Endothelial cell (in vitro differentiated cells): ENCODE measurements at regions not wholly inside any gene's neighbourhood (a gene's known extent, or its start where the extent isn't known, plus 50 kb on each side); places are given as distances from the start of the nearest gene placed in this dataset.

Source experiments
- DNase-seq: peaks from one replicate; pipeline ENCODE4 v3.0.0; 2021; ENCODE audit warnings: low spot score
- H3K27ac Mint-ChIP-seq: one replicate; pipeline ENCODE4 v1.8.0; 2021; ENCODE audit warnings: mixed read lengths, inconsistent platforms; ENCODE audit not compliant: unreplicated experiment
- H3K27me3 Mint-ChIP-seq: one replicate; pipeline ENCODE4 v1.8.0; 2021; ENCODE audit warnings: mild to moderate bottlenecking, moderate library complexity, mixed read lengths, inconsistent platforms; ENCODE audit not compliant: unreplicated experiment
- H3K36me3 Mint-ChIP-seq: one replicate; pipeline ENCODE4 v1.8.0; 2021; ENCODE audit warnings: mild to moderate bottlenecking, low read depth, mixed read lengths, inconsistent platforms; ENCODE audit not compliant: unreplicated experiment
- H3K4me1 Mint-ChIP-seq: one replicate; pipeline ENCODE4 v1.8.0; 2021; ENCODE audit warnings: mild to moderate bottlenecking, mixed read lengths, inconsistent platforms; ENCODE audit not compliant: unreplicated experiment
- H3K4me3 Mint-ChIP-seq: one replicate; pipeline ENCODE4 v1.8.0; 2021; ENCODE audit warnings: mild to moderate bottlenecking, mixed read lengths, inconsistent platforms; ENCODE audit not compliant: unreplicated experiment
- H3K9me3 Mint-ChIP-seq: one replicate; pipeline ENCODE4 v1.8.0; 2021; ENCODE audit warnings: mixed read lengths, inconsistent platforms; ENCODE audit not compliant: unreplicated experiment
- CTCF ChIP-seq: fragments of 200-600 bp; sonication (generic); IDR thresholded peaks from one replicate; pipeline ENCODE4 v1.5.0; 2021; ENCODE audit warnings: antibody characterized with exemption; ENCODE audit not compliant: unreplicated experiment

- Mint-ChIP-seq H3K9me3 (no peaks in the 10 kb centered on the region), H3K4me3 (no peak overlapping the region), H3K27me3 (no peaks in the 10 kb centered on the region), H3K36me3 (no peaks in the 10 kb centered on the region), H3K4me1 (no peaks in the 10 kb centered on the region), H3K27ac (no peak overlapping the region)
- no peak for DNase-seq
- TF ChIP-seq CTCF, result no peak
Measured at GRCh38 chr4:96756584-96756983, 916.7 kb downstream of the PDHA2 start.

GRCh38 chr4:96763546-96763945, 923.7 kb downstream of the PDHA2 start:
- no peak for DNase-seq
- Mint-ChIP-seq H3K4me1 (no peaks in the 10 kb centered on the region), H3K27ac (no peak overlapping the region), H3K36me3 (no peaks in the 10 kb centered on the region), H3K27me3 (peaks cover 3% of the 10 kb centered on the region), H3K4me3 (no peak overlapping the region), H3K9me3 (no peaks in the 10 kb centered on the region)
- TF ChIP-seq CTCF, result no peak

GRCh38 chr4:96766359-96766758, 926.5 kb downstream of the PDHA2 start:
- H3K4me3 Mint-ChIP-seq, result no peak overlapping the region
- no peak for TF ChIP-seq CTCF
- no peaks in the 10 kb centered on the region for H3K4me1 Mint-ChIP-seq
- H3K27ac Mint-ChIP-seq, result no peak overlapping the region
- H3K27me3 Mint-ChIP-seq, result peaks cover 3% of the 10 kb centered on the region
- DNase-seq, result no peak
- H3K9me3 Mint-ChIP-seq, result no peaks in the 10 kb centered on the region
- no peaks in the 10 kb centered on the region for H3K36me3 Mint-ChIP-seq

DNA sequence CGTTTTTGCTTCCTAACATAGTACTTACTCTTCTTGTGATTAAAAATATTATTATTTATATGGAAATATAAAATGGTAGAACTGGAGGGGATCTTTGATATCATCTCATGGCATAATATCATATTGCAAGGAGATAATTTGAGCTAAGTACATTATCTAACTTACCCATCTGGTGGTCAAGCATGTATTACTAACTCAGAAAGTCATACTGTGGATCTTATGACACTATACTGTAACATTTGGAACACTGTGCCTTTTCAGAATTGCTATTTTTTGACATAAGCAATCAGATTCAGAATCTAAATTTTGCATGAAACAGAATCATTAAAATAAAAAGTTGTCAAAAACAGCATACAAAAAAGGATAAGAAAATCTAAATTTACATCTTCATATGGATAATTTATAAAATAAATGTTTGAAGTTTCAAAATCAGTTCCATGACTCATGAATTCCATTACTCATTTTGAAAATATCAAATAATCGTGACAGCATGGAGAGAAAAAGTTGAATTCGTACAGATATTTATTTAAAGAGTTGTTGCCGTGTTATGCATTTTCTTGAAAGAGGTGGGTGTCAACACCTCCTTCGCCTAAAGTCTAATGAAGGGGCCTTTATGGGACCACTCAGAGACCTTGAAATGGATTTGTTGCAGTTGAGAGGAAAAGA, 928.1 kb downstream of the PDHA2 start:
- DNase-seq, result no peak
- no peaks in the 10 kb centered on the region for H3K9me3 Mint-ChIP-seq
- no peaks in the 10 kb centered on the region for H3K4me1 Mint-ChIP-seq
- no peak overlapping the region for H3K4me3 Mint-ChIP-seq
- H3K27ac Mint-ChIP-seq, result no peak overlapping the region
- peaks cover 3% of the 10 kb centered on the region for H3K27me3 Mint-ChIP-seq
- no peaks in the 10 kb centered on the region for H3K36me3 Mint-ChIP-seq
- TF ChIP-seq CTCF, result no peak

DNA sequence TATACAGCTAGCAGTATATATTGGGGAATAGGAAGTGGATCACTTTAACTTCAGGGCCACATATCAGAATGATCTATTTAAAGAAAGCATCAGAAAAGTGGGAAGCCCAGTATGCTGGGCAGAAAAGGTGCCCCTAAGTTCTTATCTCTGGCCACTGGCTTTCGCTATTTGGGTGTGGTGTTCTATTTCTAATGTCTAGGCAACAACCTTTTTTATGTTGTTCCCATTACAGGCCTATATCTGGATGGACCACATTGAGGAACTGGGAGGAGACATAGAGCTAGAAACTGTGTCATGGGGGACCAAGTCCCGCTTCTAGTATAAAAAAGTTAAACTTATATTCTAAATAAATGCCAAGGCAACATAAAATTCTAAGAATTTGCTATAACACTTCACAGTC, 935.6 kb downstream of the PDHA2 start:
- TF ChIP-seq CTCF, result no peak
- Mint-ChIP-seq H3K4me1 (no peaks in the 10 kb centered on the region), H3K27ac (no peak overlapping the region), H3K9me3 (no peaks in the 10 kb centered on the region), H3K36me3 (no peaks in the 10 kb centered on the region), H3K27me3 (peaks cover 2% of the 10 kb centered on the region), H3K4me3 (no peak overlapping the region)
- no peak for DNase-seq
